ENCODE measurements at regions not wholly inside any gene's neighbourhood (a gene's known extent, or its start where the extent isn't known, plus 50 kb on each side); places are given as distances from the start of the nearest gene placed in this dataset.

GRCh38 chr2:71859211-71859847 is 288.3 kb downstream of the CYP26B1 start:
- DNase-seq (ENCODE audit: low read depth), result no peak
- TF ChIP-seq, protein P1, sequence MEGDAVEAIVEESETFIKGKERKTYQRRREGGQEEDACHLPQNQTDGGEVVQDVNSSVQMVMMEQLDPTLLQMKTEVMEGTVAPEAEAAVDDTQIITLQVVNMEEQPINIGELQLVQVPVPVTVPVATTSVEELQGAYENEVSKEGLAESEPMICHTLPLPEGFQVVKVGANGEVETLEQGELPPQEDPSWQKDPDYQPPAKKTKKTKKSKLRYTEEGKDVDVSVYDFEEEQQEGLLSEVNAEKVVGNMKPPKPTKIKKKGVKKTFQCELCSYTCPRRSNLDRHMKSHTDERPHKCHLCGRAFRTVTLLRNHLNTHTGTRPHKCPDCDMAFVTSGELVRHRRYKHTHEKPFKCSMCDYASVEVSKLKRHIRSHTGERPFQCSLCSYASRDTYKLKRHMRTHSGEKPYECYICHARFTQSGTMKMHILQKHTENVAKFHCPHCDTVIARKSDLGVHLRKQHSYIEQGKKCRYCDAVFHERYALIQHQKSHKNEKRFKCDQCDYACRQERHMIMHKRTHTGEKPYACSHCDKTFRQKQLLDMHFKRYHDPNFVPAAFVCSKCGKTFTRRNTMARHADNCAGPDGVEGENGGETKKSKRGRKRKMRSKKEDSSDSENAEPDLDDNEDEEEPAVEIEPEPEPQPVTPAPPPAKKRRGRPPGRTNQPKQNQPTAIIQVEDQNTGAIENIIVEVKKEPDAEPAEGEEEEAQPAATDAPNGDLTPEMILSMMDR (IDR thresholded peaks at IDR 0.05; ENCODE audit: low read length, missing control alignments), result no peak
- H3K4me3 ChIP-seq (replicated peaks; ENCODE audit: low read depth, low read length), result no peak overlapping the region

- no peak overlapping the region for H3K4me3 ChIP-seq (replicated peaks; ENCODE audit: low read depth, low read length)
- DNase-seq (ENCODE audit: low read depth), result no peak
- TF ChIP-seq, protein P1 (IDR thresholded peaks at IDR 0.05; ENCODE audit: low read length, missing control alignments), result no peak
Observed at GRCh38 chr2:71858071-71858470, 289.6 kb downstream of the CYP26B1 start.

DNA sequence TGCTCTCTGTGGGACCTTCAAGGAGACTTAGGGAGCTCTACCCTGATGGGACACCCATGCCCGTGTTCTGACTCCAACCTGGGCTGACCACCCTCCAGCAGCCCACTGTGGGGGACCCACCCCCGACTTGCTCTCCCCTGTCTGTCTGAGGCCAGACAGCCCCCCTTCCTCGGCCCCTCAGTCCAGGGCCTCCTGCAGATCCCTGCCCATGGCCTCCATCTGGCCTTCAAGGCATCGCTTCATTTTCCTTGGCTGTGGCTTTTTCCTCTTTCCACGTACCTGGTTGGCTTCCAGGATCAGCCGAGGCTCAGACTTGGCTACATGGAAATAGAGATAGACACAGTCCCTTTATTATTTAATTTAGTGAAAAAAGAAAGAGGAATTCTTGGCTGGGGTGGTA is 290.0 kb downstream of the CYP26B1 start:
- no peak overlapping the region for H3K4me3 ChIP-seq (replicated peaks; ENCODE audit: low read depth, low read length)
- TF ChIP-seq, protein P1 (IDR thresholded peaks at IDR 0.05; ENCODE audit: low read length, missing control alignments), result no peak
- no peak for DNase-seq (ENCODE audit: low read depth)

GRCh38 chr2:71856773-71857525 is 290.7 kb downstream of the CYP26B1 start:
- TF ChIP-seq, protein P1 (IDR thresholded peaks at IDR 0.05; ENCODE audit: low read length, missing control alignments), result no peak
- no peak overlapping the region for H3K4me3 ChIP-seq (replicated peaks; ENCODE audit: low read depth, low read length)
- DNase-seq (ENCODE audit: low read depth), result peak; percentile 30

DNA sequence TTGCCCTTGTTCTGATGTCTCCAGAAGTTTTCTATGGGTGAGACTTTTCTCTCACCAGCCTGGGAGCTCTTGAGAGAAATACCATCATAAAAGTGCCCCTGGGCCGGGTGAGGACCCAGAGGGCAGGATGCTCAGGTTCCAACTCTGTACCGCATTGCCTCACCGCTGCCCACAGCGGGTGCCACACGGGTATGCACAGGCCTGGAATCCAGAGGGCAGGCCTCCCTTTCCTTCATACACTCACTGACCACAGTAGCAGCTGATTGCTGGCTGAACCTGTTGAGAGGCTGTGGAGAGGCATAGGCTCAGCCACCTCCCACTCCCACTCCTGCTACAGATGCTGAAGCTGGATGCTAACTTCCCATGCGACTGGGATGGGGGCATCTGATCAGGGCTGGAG is 293.8 kb downstream of the CYP26B1 start:
- no peak overlapping the region for H3K4me3 ChIP-seq (replicated peaks; ENCODE audit: low read depth, low read length)
- TF ChIP-seq, protein P1 (IDR thresholded peaks at IDR 0.05; ENCODE audit: low read length, missing control alignments), result no peak
- DNase-seq (ENCODE audit: low read depth), result no peak

GRCh38 chr2:71852141-71852711 is 295.4 kb downstream of the CYP26B1 start:
- no peak overlapping the region for H3K4me3 ChIP-seq (replicated peaks; ENCODE audit: low read depth, low read length)
- DNase-seq (ENCODE audit: low read depth), result no peak
- TF ChIP-seq, protein P1 (IDR thresholded peaks at IDR 0.05; ENCODE audit: low read length, missing control alignments), result no peak
